Left ventricle myocardium inferior (tissue), 1 donor: ENCODE measurements at regions not wholly inside any gene's neighbourhood (a gene's known extent, or its start where the extent isn't known, plus 50 kb on each side); places are given as distances from the start of the nearest gene placed in this dataset.

Experiments
- DNase-seq: peaks from one replicate; pipeline ENCODE4 v3.0.0-alpha.2; 2020
- H3K27ac ChIP-seq: fragments of 200-600 bp; replicated peaks from 2 replicates; pipeline ENCODE4 v1.8.0; 2021
- H3K27me3 ChIP-seq: fragments of 200-600 bp; 2 replicates; pipeline ENCODE4 v1.8.0; 2021; ENCODE audit warnings: low read depth
- H3K36me3 ChIP-seq: fragments of 200-600 bp; 2 replicates; pipeline ENCODE4 v1.8.0; 2021
- H3K4me1 ChIP-seq: fragments of 200-600 bp; 2 replicates; pipeline ENCODE4 v1.8.0; 2021
- H3K4me3 ChIP-seq: fragments of 200-600 bp; 2 replicates; pipeline ENCODE4 v1.8.0; 2021; ENCODE audit warnings: mild to moderate bottlenecking, moderate library complexity
- H3K9me3 ChIP-seq: fragments of 200-600 bp; replicated peaks from 2 replicates; pipeline ENCODE4 v1.8.0; 2021
- intact Hi-C: fragments of 100-400 bp; cut with micrococcal nuclease; formaldehyde crosslinking; loops from one replicate; pipeline ENCODE4 v1.11.0; 2022
- TF ChIP-seq, protein P1 (sequence below): fragments of 200-600 bp; IDR thresholded peaks from 2 replicates; pipeline ENCODE4 v1.8.0; 2021; ENCODE audit warnings: antibody characterized with exemption, mild to moderate bottlenecking, borderline replicate concordance
- donor health status: DM: no; HTN: yes; CAD: no; lungs with severe emphysema.

DNA sequence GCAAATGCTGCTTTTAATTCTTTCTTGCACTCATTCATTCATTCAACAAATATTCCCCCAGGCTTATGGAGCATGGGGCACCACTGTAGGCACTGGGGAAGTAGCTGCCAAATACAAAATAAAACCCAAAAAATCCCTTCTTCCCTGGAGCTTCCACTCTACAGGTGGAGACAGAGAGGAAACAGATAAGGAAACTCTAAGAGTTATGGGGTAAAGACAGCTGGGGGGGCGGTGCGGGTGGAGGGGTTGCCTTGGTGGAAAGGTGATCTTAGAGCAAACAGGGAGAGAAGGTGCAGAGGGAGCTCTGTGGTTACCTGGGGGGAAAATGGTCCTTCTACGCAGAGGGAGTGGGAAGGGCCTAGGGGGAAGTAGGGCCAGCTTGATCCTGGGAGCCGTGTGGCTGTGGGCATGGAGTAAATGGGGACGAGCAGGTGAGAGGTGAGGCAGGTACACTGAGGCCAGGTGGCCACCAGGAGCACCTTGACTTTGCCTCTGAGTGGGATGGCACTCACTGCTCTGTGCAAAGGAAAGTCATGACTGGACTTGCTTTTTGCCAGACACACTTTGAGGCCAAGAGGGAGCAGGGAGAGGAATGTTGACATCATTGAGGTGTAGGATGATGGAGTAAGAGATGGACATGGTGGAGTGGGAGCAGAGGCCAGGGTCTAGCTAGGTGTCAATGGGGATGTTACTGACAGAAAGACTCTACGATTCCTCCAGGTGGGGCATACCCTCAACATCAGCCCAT, 152.0 kb downstream of the ETS2 start:
- Histone ChIP-seq H3K27ac (peak overlapping the region; percentile 57), H3K36me3 (no peaks in the 10 kb centered on the region), H3K4me3 (no peak overlapping the region), H3K4me1 (peaks cover 49% of the 10 kb centered on the region), H3K9me3 (peaks cover 3% of the 10 kb centered on the region), H3K27me3 (no peaks in the 10 kb centered on the region)
- TF ChIP-seq, protein P1, sequence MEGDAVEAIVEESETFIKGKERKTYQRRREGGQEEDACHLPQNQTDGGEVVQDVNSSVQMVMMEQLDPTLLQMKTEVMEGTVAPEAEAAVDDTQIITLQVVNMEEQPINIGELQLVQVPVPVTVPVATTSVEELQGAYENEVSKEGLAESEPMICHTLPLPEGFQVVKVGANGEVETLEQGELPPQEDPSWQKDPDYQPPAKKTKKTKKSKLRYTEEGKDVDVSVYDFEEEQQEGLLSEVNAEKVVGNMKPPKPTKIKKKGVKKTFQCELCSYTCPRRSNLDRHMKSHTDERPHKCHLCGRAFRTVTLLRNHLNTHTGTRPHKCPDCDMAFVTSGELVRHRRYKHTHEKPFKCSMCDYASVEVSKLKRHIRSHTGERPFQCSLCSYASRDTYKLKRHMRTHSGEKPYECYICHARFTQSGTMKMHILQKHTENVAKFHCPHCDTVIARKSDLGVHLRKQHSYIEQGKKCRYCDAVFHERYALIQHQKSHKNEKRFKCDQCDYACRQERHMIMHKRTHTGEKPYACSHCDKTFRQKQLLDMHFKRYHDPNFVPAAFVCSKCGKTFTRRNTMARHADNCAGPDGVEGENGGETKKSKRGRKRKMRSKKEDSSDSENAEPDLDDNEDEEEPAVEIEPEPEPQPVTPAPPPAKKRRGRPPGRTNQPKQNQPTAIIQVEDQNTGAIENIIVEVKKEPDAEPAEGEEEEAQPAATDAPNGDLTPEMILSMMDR, result no peak
- intact Hi-C loops, result no loop called here
- DNase-seq, result no peak

DNA sequence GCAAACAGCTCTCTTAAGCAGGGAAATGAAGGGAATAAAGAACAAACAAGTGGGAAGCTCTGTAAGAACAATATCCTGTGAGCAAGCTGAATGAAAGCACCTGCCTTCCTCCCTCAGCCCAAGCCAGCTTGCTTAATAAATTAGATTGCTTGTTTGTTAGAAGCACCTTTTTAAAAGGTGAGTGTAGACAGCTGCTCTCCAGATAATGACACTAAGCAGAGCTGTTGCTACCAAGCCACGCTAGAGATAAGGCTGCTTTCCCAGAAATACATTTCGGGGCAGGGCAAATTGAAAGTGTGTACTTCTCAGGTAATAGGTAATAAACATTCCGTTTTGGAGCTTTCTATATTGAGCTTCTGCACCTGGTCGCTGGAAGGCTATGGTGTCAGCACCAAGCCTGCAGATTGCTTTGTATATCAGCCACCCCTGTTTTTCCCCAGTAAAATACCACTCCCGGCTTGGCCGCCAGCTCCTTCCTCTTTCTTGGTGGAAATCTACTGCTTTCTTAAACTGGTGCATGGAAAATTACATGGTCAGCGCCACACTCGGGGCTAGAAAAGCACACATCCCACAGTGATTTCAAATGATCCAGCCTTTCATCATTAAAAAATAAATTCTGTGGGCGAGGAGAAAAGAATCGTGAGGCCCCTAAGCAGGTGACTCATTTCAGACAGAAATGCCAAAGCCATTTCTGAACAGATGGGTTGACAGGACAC, 151.3 kb downstream of the ETS2 start:
- H3K27ac ChIP-seq, result peak overlapping the region; percentile 62
- no peak overlapping the region for H3K4me3 ChIP-seq
- no peaks in the 10 kb centered on the region for H3K27me3 ChIP-seq
- no peak for DNase-seq
- intact Hi-C loops, result no loop called here
- TF ChIP-seq, protein P1, result no peak
- no peaks in the 10 kb centered on the region for H3K9me3 ChIP-seq
- no peaks in the 10 kb centered on the region for H3K36me3 ChIP-seq
- H3K4me1 ChIP-seq, result peaks cover 49% of the 10 kb centered on the region

DNA sequence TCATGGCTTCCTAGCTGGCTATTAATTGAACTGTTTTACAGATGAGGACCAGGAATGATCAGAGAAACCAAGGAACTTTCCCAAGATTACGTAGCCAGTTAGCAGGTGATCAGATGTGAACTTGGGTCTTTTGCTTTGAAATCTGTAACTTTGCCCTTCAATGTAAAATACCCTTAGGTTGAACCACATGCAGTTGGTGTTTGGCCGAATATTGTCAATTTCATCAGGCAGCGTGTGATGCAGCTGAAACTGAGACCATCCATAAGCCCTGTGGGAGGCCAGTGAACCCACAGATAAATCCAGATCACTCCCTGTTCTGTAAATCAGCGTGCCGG, 150.8 kb downstream of the ETS2 start:
- no peak overlapping the region for H3K4me3 ChIP-seq
- TF ChIP-seq, protein P1, result no peak
- peak overlapping the region; percentile 62 for H3K27ac ChIP-seq
- no peaks in the 10 kb centered on the region for H3K27me3 ChIP-seq
- intact Hi-C loops, result no loop called here
- H3K4me1 ChIP-seq, result peaks cover 49% of the 10 kb centered on the region
- DNase-seq, result no peak
- H3K9me3 ChIP-seq, result no peaks in the 10 kb centered on the region
- H3K36me3 ChIP-seq, result no peaks in the 10 kb centered on the region

DNA sequence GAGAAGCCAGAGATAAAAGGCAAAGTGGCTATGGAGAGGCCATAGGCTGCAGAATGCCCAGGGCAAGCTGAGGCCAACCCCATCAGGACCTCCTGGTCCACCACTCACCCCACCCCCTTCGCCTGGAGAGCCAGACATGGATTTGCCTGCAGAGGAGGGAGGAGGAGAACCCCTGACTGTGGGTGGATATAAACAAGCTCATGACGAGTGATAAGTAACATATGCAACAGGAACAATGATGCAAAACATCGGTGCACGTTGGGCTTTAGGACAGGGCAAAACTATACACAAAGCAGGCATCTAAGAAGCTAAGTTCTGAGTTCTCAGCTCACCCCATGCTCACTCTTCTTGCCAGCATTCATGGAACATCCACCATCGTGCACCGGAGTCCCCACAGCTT, 150.3 kb downstream of the ETS2 start:
- no peaks in the 10 kb centered on the region for H3K9me3 ChIP-seq
- intact Hi-C loops, result no loop called here
- TF ChIP-seq, protein P1, result no peak
- no peak for DNase-seq
- peaks cover 49% of the 10 kb centered on the region for H3K4me1 ChIP-seq
- H3K4me3 ChIP-seq, result no peak overlapping the region
- H3K36me3 ChIP-seq, result no peaks in the 10 kb centered on the region
- H3K27ac ChIP-seq, result peak overlapping the region; percentile 62
- no peaks in the 10 kb centered on the region for H3K27me3 ChIP-seq

DNA sequence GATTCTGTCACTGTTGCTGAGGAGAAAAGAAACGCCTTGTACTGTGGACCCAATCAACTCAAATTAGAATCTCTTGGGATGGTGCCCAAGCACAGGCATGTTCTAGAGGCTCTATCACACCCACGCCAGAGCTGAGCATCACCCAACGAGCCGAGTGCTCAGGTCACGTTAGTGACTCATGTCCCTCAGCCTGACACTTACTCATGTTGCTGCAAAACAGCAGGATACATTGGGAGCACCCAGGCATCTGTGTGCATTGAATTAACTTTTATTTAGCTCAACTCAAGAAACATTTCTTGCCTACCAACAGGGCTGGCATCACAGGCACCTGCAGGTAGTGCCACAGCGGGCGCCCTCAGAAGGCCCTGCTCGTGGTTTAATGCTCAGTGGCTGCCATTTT, 149.8 kb downstream of the ETS2 start:
- intact Hi-C loops, result no loop called here
- Histone ChIP-seq H3K4me3 (no peak overlapping the region), H3K36me3 (no peaks in the 10 kb centered on the region), H3K4me1 (peaks cover 49% of the 10 kb centered on the region), H3K27ac (peak overlapping the region; percentile 62), H3K9me3 (no peaks in the 10 kb centered on the region), H3K27me3 (no peaks in the 10 kb centered on the region)
- DNase-seq, result peak; percentile 46
- TF ChIP-seq, protein P1, result no peak
